Heart left ventricle (tissue), 16 donors: ENCODE measurements at regions not wholly inside any gene's neighbourhood (a gene's known extent, or its start where the extent isn't known, plus 50 kb on each side); places are given as distances from the start of the nearest gene placed in this dataset.
"Not testable (repeated sequence)": the region's sequence is repeated elsewhere in the genome, so short reads cannot be mapped to it uniquely, and the experiment has no call there.

Source experiments
- ATAC-seq, 4 donors: fragments of 200-7000 bp; cut with Tn5 transposase; one replicate each; pipeline ENCODE4 v1.9.1; 2020 to 2022; ENCODE audit warnings: moderate library complexity in 4 of 4, mild to moderate bottlenecking in 3 of 4, moderate number of reproducible peaks in 1 of 4
- DNase-seq, 5 donors: peaks; one replicate each; pipeline ENCODE4 v3.0.0-alpha.2; 2020
- H3K27ac ChIP-seq, 12 donors: fragments of 200-600 bp; sonication (generic) in 4 of 12; one replicate each; pipeline versions ENCODE4 v1.5.0 to v1.8.0; 2016 to 2022; ENCODE audit warnings: mild to moderate bottlenecking in 2 of 12
- H3K27me3 ChIP-seq, 9 donors: fragments of 200-600 bp; sonication (generic) in 2 of 9; one replicate each; pipeline versions ENCODE4 v1.5.1 to v1.8.0; 2016 to 2022; ENCODE audit warnings: mild to moderate bottlenecking in 3 of 9
- H3K36me3 ChIP-seq, 9 donors: fragments of 200-600 bp; sonication (generic) in 2 of 9; one replicate each; pipeline versions ENCODE4 v1.5.0 to v1.8.0; 2018 to 2022; ENCODE audit warnings: mild to moderate bottlenecking in 2 of 9
- H3K4me1 ChIP-seq, 12 donors: fragments of 200-600 bp; sonication (generic) in 4 of 12; one replicate each; pipeline versions ENCODE4 v1.5.0 to v1.8.0; 2016 to 2022; ENCODE audit warnings: mild to moderate bottlenecking in 3 of 12
- H3K4me3 ChIP-seq, 12 donors: fragments of 200-600 bp; sonication (generic) in 4 of 12; one replicate each; pipeline versions ENCODE4 v1.5.0 to v1.8.0; 2017 to 2022; ENCODE audit warnings: mild to moderate bottlenecking in 9 of 12, moderate library complexity in 4 of 12
- H3K9me3 ChIP-seq, 12 donors: fragments of 200-600 bp; sonication (generic) in 4 of 12; one replicate each; pipeline versions ENCODE4 v1.5.0 to v1.8.0; 2016 to 2022; ENCODE audit warnings: mild to moderate bottlenecking in 1 of 12
- POLR2A ChIP-seq, 2 donors: fragments of 450-650 bp; IDR thresholded peaks; one replicate each; pipeline ENCODE4 v1.6.1; 2017; ENCODE audit warnings: antibody characterized with exemption in 2 of 2, mild to moderate bottlenecking in 2 of 2, moderate library complexity in 2 of 2
- WGBS, 4 donors: extraction: QIAGEN DNeasy Blood & Tissue Kit in 2 of 4; methylation state at CpG; one replicate each; pipeline versions ENCODE4 v1.1.5 to v1.1.7; 2013 to 2018; 5-methylcytosine and 5-hydroxymethylcytosine counted together
- intact Hi-C, 10 donors: fragments of 100-400 bp; cut with DNase I; formaldehyde crosslinking; loops; one replicate each; pipeline versions ENCODE4 v1.11.1 to v1.14.2; 2022
- TF ChIP-seq, protein P1 (sequence below), 12 donors: fragments of 200-600 bp; sonication (generic) in 4 of 12; IDR thresholded peaks; one replicate each; pipeline versions ENCODE4 v1.5.0 to v1.8.0; 2018 to 2022; ENCODE audit warnings: antibody characterized with exemption in 12 of 12, mild to moderate bottlenecking in 5 of 12
- donor health status: ischemic (EF 13 %, LVEDD 7.1; RV severe dilation, severe dysfunction).
- donor health status: healthy with polysubstance abuse.
- donor health status: DM: no; HTN: yes; CAD: no.
- donor health status: DM: no; HTN: no; CAD: no.
- donor health status: ischemic (EF 25% LVEDD 6.9; RV normal size, moderate dysfunction).
- donor health status: ischemic (EF 25% LVEDD 5.7; RV mildly dilated, moderate dysfunction).
- donor health status: healthy.
- donor health status: DM: yes; HTN: yes; CAD: no.
- donor health status: ischemic (EF 35%, LVEDD 5.7; RV mildly dilated, moderate dysfunction).
- donor health status: nonischemic (EF 11% LVEDD 7.7; RV severe dilation, severe dysfunction).
- donor health status: DM: yes; HTN: yes; CAD: no.
- donor health status: PGD.
- donor health status: ischemic (EF 29% LVEDD 5.4; RV normal size, mild dysfunction).
- donor health status: nonischemic (EF 23%, LVEDD 6.1; RV moderate dilation, normal function).

DNA sequence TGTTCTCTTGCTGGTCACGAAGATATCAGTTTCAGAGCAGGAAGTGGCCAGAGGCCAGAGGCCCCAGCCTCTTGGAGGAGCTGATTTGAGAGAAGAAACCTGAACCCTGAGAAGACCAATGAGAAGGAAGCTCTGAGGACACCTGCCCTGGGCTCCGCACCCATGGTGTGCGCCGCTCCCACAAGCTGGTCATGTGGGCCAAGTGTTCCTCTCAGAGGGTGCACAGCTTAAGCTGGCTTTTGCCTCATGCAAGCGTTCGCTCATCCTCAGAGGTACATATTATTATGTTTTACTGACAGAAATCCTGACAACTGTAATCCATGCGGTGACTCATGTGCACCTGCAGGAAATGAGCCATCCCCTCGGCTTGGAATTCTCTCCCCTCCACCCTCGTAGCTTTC, 316.1 kb upstream of the MYT1L start:
- Histone ChIP-seq H3K4me1 (no peaks in the 10 kb centered on the region), H3K4me3 (no peak overlapping the region), H3K27me3 (peaks cover 0 to 13% (median 0%) of the 10 kb centered on the region in 9 donors), H3K27ac (no peak overlapping the region), H3K36me3 (no peaks in the 10 kb centered on the region), H3K9me3 (peaks cover 0 to 3% (median 0%) of the 10 kb centered on the region in 12 donors)
- 68 to 74% (median 73%) methylated on average over 9 of the region's 9 CpGs for WGBS, 4 donors
- no peak for DNase-seq
- TF ChIP-seq POLR2A (IDR thresholded peaks at IDR 0.05), result no peak
- TF ChIP-seq, protein P1, sequence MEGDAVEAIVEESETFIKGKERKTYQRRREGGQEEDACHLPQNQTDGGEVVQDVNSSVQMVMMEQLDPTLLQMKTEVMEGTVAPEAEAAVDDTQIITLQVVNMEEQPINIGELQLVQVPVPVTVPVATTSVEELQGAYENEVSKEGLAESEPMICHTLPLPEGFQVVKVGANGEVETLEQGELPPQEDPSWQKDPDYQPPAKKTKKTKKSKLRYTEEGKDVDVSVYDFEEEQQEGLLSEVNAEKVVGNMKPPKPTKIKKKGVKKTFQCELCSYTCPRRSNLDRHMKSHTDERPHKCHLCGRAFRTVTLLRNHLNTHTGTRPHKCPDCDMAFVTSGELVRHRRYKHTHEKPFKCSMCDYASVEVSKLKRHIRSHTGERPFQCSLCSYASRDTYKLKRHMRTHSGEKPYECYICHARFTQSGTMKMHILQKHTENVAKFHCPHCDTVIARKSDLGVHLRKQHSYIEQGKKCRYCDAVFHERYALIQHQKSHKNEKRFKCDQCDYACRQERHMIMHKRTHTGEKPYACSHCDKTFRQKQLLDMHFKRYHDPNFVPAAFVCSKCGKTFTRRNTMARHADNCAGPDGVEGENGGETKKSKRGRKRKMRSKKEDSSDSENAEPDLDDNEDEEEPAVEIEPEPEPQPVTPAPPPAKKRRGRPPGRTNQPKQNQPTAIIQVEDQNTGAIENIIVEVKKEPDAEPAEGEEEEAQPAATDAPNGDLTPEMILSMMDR (IDR thresholded peaks at IDR 0.05), result no peak
- no peak for ATAC-seq
- intact Hi-C loops, result no loop called here

DNA sequence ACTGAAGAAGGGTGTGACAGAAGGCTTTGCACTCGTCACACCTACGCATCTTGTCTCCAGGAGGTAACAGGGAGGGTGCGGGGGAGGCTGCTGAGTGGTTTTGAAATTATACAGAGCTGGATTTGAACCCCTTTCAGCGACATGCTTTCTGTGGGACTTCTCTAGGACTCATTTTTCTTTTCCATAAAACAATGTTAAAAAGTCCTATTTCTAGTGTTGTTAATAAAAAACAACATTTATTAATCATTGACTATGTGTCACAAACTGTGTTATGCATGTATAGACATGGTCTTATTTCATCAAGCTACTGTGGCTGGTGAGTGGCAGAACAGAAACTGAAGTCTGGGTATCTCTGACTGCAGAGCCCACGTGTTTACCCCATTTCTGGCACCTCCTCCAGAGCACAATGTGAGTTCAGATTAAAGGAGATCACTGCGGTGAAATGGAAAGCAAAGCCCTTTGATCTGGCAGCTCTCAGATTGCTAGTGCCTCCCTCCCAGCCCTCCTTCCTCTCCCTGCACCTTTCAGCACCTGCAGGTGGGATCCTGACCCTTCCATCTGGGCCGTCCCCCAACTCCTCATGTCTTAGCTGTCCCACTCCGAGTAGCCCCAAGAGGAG, 315.5 kb upstream of the MYT1L start:
- TF ChIP-seq, protein P1 (IDR thresholded peaks at IDR 0.05), result no peak
- TF ChIP-seq POLR2A (IDR thresholded peaks at IDR 0.05), result no peak
- no peaks in the 10 kb centered on the region for H3K36me3 ChIP-seq
- ATAC-seq (peak in 3 of 4 donors; percentile 32 to 43 (median 34)), DNase-seq (no peak)
- peaks cover 0 to 15% (median 0%) of the 10 kb centered on the region in 9 donors for H3K27me3 ChIP-seq
- WGBS, 4 donors, result 14 to 20% (median 18%) methylated on average over 8 of the region's 8 CpGs
- H3K4me1 ChIP-seq, result no peaks in the 10 kb centered on the region
- peaks cover 0 to 3% (median 0%) of the 10 kb centered on the region in 12 donors for H3K9me3 ChIP-seq
- H3K4me3 ChIP-seq, result no peak overlapping the region
- H3K27ac ChIP-seq, result no peak overlapping the region
- intact Hi-C loops, result no loop called here

DNA sequence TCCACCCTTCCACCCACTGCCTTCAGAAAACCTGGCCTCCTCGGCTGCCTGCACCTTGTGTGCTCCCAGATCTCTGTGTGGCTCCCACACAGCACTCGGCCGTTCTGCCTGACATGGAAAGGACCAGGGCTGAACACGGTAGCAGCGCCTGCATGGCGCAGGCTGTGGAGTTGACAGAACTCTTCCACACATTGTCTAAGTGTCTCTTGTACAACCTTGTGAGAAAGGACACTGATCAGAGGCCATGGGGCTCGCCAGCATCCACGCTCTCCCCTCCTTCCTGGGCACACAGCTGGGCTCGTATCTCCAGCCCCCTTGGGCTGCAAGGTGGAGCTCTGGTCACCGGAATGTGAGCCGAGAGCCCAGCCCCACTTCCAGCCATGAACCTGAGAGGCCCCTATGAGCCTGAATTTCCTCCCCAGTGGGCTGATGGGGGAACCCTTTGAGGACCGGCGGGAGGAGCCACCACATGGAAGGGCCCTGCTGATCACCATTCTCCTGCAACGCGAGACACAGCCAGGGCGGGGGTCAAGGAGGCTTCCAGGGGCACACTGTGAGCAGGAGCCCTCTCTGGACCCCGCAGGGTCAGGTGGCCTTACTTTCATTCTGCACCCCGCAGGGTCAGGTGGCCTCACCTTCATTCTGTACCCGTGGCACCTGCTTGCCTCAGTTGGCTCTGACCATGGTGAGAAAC, 314.2 kb upstream of the MYT1L start:
- Histone ChIP-seq H3K4me1 (no peaks in the 10 kb centered on the region), H3K4me3 (no peak overlapping the region), H3K9me3 (peaks cover 0 to 3% (median 0%) of the 10 kb centered on the region in 12 donors), H3K27me3 (peaks cover 0 to 17% (median 0%) of the 10 kb centered on the region in 9 donors), H3K27ac (no peak overlapping the region), H3K36me3 (no peaks in the 10 kb centered on the region)
- ATAC-seq, result no peak
- intact Hi-C loops, result no loop called here
- TF ChIP-seq, protein P1 (IDR thresholded peaks at IDR 0.05), result no peak
- no peak for TF ChIP-seq POLR2A (IDR thresholded peaks at IDR 0.05)
- WGBS, 4 donors, result 69 to 80% (median 72%) methylated on average over 13 to 19 of the region's 19 CpGs
- DNase-seq, result no peak

DNA sequence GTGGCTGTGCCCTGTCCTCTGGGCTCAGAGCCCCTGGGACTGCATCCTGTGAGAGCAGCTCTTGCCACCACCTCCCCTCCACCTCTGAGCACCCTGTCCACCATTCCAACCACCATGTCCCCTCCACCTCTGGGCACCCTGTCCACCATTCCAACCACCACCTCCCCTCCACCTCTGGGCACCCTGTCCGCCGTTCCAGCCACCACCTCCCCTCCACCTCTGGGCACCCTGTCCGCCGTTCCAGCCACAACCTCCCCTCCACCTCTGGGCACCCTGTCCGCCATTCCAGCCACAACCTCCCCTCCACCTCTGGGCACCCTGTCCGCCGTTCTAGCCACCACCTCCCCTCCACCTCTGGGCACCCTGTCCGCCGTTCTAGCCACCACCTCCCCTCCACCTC, 313.7 kb upstream of the MYT1L start:
- H3K4me1 ChIP-seq, DNase-seq, H3K36me3 ChIP-seq, intact Hi-C loops, ATAC-seq, H3K4me3 ChIP-seq, H3K27ac ChIP-seq, H3K9me3 ChIP-seq: not testable (repeated sequence)
- peaks cover 0 to 22% (median 0%) of the 10 kb centered on the region in 9 donors for H3K27me3 ChIP-seq
- 82 to 85% (median 84%) methylated on average over 9 of the region's 9 CpGs for WGBS, 4 donors
